ENCODE measurements at regions not wholly inside any gene's neighbourhood (a gene's known extent, or its start where the extent isn't known, plus 50 kb on each side); places are given as distances from the start of the nearest gene placed in this dataset.

DNA sequence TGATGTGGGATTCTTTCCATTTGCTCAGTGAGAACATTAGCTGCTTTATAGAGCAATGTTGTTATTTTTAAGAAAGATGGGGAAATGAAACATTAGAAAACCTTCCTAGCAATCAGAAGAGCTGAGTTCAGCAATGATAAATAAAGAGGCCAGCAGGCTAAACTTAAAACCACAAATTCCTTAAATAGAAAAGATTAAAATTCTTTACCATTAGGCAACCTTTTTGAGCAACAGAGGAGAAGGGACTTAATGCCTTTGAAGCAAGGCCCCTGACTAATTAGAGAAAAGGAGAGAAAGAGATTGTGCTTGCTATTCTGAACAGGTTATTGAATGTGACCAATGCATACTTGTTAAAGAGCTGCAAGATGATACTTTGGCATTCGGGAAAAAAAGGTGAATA lies 160.8 kb upstream of the LMO3 start:
- TF ChIP-seq, protein P1, sequence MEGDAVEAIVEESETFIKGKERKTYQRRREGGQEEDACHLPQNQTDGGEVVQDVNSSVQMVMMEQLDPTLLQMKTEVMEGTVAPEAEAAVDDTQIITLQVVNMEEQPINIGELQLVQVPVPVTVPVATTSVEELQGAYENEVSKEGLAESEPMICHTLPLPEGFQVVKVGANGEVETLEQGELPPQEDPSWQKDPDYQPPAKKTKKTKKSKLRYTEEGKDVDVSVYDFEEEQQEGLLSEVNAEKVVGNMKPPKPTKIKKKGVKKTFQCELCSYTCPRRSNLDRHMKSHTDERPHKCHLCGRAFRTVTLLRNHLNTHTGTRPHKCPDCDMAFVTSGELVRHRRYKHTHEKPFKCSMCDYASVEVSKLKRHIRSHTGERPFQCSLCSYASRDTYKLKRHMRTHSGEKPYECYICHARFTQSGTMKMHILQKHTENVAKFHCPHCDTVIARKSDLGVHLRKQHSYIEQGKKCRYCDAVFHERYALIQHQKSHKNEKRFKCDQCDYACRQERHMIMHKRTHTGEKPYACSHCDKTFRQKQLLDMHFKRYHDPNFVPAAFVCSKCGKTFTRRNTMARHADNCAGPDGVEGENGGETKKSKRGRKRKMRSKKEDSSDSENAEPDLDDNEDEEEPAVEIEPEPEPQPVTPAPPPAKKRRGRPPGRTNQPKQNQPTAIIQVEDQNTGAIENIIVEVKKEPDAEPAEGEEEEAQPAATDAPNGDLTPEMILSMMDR (IDR thresholded peaks at IDR 0.05; ENCODE audit: low read length), result no peak
- TF ChIP-seq EZH2 (IDR thresholded peaks at IDR 0.05; ENCODE audit: borderline replicate concordance, low read length), result no peak
